ENCODE measurements at regions not wholly inside any gene's neighbourhood (a gene's known extent, or its start where the extent isn't known, plus 50 kb on each side); places are given as distances from the start of the nearest gene placed in this dataset.

- FAIRE-seq (no peak), DNase-seq (ENCODE audit: insufficient read length, low spot score) (no peak)
These were observed 341.9 kb downstream of the RAB28 start for GRCh38 chr4:13142191-13142590.

- DNase-seq (ENCODE audit: insufficient read length, low spot score) (no peak), FAIRE-seq (no peak)
These were observed 346.8 kb downstream of the RAB28 start for GRCh38 chr4:13137390-13137789.

GRCh38 chr4:13133700-13134099 lies 350.4 kb downstream of the RAB28 start:
- DNase-seq (ENCODE audit: insufficient read length, low spot score) (no peak), FAIRE-seq (no peak)

GRCh38 chr4:13130848-13131247 lies 353.3 kb downstream of the RAB28 start:
- DNase-seq (ENCODE audit: insufficient read length, low spot score) (no peak), FAIRE-seq (no peak)

- FAIRE-seq (no peak), DNase-seq (ENCODE audit: insufficient read length, low spot score) (no peak)
These were observed 355.0 kb downstream of the RAB28 start for GRCh38 chr4:13129095-13129494.

- no peak for DNase-seq (ENCODE audit: insufficient read length, low spot score)
- no peak for FAIRE-seq
These were observed 356.9 kb downstream of the RAB28 start for GRCh38 chr4:13126976-13127910.

GRCh38 chr4:13118633-13119032 lies 365.5 kb downstream of the RAB28 start:
- DNase-seq (ENCODE audit: insufficient read length, low spot score): no peak
- no peak for FAIRE-seq

- DNase-seq (ENCODE audit: insufficient read length, low spot score) (no peak), FAIRE-seq (no peak)
These were observed 367.0 kb downstream of the RAB28 start for GRCh38 chr4:13117185-13117584.

- FAIRE-seq (no peak), DNase-seq (ENCODE audit: insufficient read length, low spot score) (no peak)
These were observed 372.1 kb downstream of the RAB28 start for GRCh38 chr4:13112030-13112429.

GRCh38 chr4:13109536-13109935 lies 374.6 kb downstream of the RAB28 start:
- DNase-seq (ENCODE audit: insufficient read length, low spot score): no peak
- FAIRE-seq: no peak

- no peak for DNase-seq (ENCODE audit: insufficient read length, low spot score)
- no peak for FAIRE-seq
These were observed 376.0 kb downstream of the RAB28 start for GRCh38 chr4:13108096-13108495.

- FAIRE-seq (no peak), DNase-seq (ENCODE audit: insufficient read length, low spot score) (no peak)
These were observed 380.6 kb downstream of the RAB28 start for GRCh38 chr4:13103382-13104015.

- FAIRE-seq (no peak), DNase-seq (ENCODE audit: insufficient read length, low spot score) (no peak)
These were observed 381.9 kb downstream of the RAB28 start for GRCh38 chr4:13102092-13102742.

- FAIRE-seq (no peak), DNase-seq (ENCODE audit: insufficient read length, low spot score) (no peak)
These were observed 386.2 kb downstream of the RAB28 start for GRCh38 chr4:13097971-13098370.

GRCh38 chr4:13095722-13096121 lies 388.4 kb downstream of the RAB28 start:
- FAIRE-seq (no peak), DNase-seq (ENCODE audit: insufficient read length, low spot score) (no peak)

- FAIRE-seq: no peak
These were observed 391.0 kb downstream of the RAB28 start for GRCh38 chr4:13093170-13093569.

GRCh38 chr4:13092702-13093101 lies 391.4 kb downstream of the RAB28 start:
- FAIRE-seq (no peak), DNase-seq (ENCODE audit: insufficient read length, low spot score) (no peak)

More at GRCh38 chr4:13093170-13093569, 391.0 kb downstream of the RAB28 start:
- DNase-seq (ENCODE audit: insufficient read length, low spot score): no peak

GRCh38 chr4:13089659-13089998 lies 394.5 kb downstream of the RAB28 start:
- FAIRE-seq (no peak), DNase-seq (ENCODE audit: insufficient read length, low spot score) (no peak)

- DNase-seq (ENCODE audit: insufficient read length, low spot score) (no peak), FAIRE-seq (no peak)
These were observed 395.1 kb downstream of the RAB28 start for GRCh38 chr4:13088726-13089658.

- FAIRE-seq: no peak
These were observed 397.1 kb downstream of the RAB28 start for GRCh38 chr4:13087041-13087440.

GRCh38 chr4:13084210-13084609 lies 399.9 kb downstream of the RAB28 start:
- no peak for FAIRE-seq

More at GRCh38 chr4:13087041-13087440, 397.1 kb downstream of the RAB28 start:
- DNase-seq (ENCODE audit: insufficient read length, low spot score): no peak

More at GRCh38 chr4:13084210-13084609, 399.9 kb downstream of the RAB28 start:
- DNase-seq (ENCODE audit: insufficient read length, low spot score): no peak
